ENCODE measurements at regions not wholly inside any gene's neighbourhood (a gene's known extent, or its start where the extent isn't known, plus 50 kb on each side); places are given as distances from the start of the nearest gene placed in this dataset.

DNA sequence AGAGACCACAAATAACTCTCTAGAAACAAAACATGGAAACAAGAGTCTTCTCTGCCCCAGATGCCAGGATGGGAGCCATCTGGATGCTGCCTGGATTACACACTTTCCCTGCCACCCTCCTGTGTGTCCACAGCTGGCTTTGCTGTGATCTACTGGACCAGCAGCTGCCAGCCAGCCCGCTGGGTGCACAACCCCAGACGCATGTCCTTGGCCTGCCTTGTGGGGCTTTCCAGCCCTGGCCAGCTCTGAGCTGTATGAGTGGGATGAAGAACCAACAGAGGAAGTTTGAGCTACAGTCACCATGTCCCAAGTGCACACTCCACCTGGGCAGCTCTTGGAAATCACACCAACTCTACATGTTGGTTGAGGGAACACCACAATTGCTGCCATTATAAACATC is 57.0 kb upstream of the TNRC6C start:
- DNase-seq, result no peak

DNA sequence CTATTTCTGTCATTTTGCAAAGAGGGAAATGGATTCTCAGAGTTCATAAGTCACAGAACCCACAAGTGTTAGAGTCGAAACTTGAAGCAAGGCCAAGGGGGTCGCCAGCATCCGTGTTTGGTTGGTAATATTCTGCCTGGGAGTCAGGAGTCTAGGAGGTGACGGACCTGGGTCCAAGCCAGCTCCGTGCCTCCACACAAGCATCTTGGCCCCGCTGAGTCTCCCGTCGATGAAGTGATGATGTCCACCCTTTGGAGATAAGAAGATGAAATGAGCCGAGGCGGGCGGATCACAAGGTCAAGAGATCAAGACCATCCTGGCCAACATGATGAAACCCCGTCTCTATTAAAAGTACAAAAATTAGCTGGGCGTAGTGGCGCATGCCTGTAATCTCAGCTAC is 53.2 kb upstream of the TNRC6C start:
- DNase-seq, result no peak

DNA sequence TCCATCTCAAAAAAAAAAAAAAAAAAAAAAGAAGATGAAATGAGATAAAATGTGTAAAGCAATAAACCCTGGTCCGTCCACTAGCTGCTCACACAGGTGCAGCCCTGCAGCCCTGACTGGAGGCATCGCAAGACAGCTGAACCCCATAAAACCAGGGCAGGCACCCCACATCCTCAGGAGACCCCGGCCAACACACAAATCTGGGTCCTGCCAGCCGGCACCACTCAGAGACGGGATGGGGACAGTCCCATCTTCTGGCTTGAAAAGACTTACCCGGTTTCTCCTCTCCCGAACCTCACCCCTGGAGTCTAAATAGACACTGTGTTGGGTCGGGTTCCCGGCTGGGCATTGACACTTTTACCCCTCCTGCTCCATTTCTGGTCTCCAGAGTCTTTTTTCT is 52.7 kb upstream of the TNRC6C start:
- no peak for DNase-seq

DNA sequence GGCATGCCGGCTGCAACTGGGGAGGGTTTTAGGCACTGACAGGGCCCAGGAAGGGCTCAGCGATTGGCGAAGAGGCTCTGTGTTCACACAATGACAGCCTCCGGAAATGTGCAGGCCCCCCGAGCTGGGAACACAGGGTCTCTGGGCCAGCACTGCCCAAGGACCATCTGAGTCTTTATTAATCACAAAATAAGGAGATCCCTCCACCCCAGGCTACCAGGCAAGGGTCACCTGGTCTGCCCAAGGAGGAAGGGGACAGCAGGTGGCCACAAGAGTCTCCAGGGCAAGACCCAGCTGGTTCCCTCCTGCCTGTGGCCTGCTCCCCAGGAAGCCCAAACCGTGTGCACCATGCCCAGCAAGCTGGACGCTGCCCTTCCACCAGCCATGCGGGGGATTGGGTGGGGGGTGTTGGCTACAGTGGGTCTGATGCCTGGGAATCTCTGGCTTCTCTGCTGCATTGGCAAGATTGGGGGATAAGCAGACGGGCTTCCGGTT is 52.1 kb upstream of the TNRC6C start:
- no peak for DNase-seq

DNA sequence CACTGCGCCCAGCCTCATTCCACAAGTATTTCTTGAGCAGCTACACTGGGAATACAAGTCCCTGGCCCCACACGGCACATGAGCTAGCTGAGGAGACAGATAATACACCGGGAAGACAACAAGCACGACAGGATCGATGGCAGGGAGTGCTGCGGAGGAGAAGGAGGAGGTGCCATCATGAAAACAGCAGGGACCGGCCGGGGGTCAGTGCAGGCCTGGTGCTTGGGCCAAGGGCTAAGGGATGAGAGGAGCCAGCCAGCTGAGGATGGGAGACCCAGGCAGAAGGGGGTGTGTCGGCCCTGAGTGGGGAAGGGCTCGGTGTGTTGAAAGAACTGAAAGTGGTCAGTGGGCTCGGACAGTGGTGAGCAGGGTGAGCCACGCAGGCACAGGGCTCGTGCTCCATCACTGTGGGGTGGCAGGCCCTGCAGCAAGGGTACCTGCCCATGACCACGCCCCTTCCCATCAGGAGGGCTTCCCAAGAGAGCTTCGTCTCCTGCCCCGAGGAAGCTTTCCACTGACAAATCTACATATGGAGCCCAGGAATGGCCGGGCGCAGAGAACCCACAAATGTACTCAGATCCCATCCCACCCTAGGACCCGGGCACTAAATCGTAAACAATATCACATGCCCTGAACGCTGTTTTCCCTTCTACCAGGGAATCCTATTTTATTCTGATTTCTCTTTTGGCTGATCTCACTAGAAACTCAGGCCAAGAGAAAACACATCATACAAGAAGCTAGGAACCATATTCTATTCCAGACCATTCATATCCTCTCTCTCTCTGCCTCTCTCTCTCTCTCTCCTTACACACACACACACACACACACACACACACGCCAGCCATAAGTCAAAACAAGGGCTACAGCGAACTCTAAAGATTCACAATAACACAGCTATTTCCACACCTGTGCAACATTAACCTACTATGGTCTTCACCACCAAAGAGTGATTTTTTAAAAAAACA is 50.7 kb upstream of the TNRC6C start:
- DNase-seq, result no peak

DNA sequence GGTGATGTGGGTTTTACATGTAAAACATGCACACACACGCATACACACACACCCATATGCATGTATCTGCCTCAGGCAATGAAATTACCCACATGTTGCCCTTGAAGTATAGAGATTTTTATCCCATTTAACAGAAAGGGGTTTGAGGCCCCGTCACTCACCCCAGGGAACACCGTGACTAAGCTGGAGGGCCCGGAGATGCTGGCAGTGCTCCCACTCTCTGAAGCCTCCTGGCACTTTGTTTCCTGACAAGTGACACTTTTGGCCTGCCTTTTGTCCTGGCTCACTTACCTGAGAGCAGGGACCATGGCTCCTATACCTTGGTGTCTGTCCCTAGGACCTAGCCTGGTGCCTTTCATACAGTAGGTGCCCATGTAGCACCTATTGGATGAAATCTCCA is 50.0 kb upstream of the TNRC6C start:
- DNase-seq, result no peak
